A673 (cell line): ENCODE measurements at regions not wholly inside any gene's neighbourhood (a gene's known extent, or its start where the extent isn't known, plus 50 kb on each side); places are given as distances from the start of the nearest gene placed in this dataset.

Experiments
- BruUV-seq: library from RNA; stranded (reverse); fragments of 400-500 nt; replicated peaks from 2 replicates; lab custom pipeline; 2021; lab: Mats Ljungman, UMichigan
- CTCF ChIA-PET: fragments of 300-600 bp; sonication (Branson Sonifier 250); formaldehyde crosslinking; loops from one replicate; lab custom pipeline; 2022; ENCODE audit warnings: antibody characterized with exemption; lab: Charles Lee
- POLR2A ChIA-PET: fragments of 300-600 bp; sonication (Branson Sonifier 250); formaldehyde crosslinking; loops from one replicate; lab custom pipeline; 2022; ENCODE audit warnings: antibody characterized with exemption; ENCODE audit not compliant: low non-redundant PET; lab: Charles Lee
- DNase-seq: peaks from one replicate; pipeline ENCODE4 v3.0.0-alpha.2; 2015; ENCODE audit warnings: low spot score
- H3K27ac ChIP-seq: fragments of 200-600 bp; sonication (generic); 2 replicates; pipeline ENCODE4 v1.5.1; 2016; ENCODE audit warnings: mixed run types, low read depth, mild to moderate bottlenecking, mixed read lengths, antibody characterized with exemption, low read length; ENCODE audit not compliant: poor library complexity, severe bottlenecking
- H3K27me3 ChIP-seq: fragments of 200-600 bp; sonication (generic); replicated peaks from 2 replicates; pipeline ENCODE4 v1.6.1; 2017; ENCODE audit warnings: mixed run types, low read depth, mild to moderate bottlenecking, mixed read lengths, antibody characterized with exemption, low read length; ENCODE audit not compliant: insufficient read depth, poor library complexity
- H3K36me3 ChIP-seq: fragments of 200-600 bp; sonication (generic); 2 replicates; pipeline ENCODE4 v1.6.1; 2016; ENCODE audit warnings: mixed run types, mild to moderate bottlenecking, mixed read lengths, antibody characterized with exemption, low read length; ENCODE audit not compliant: insufficient read depth, poor library complexity, severe bottlenecking
- H3K4me1 ChIP-seq: fragments of 200-600 bp; sonication (generic); 2 replicates; pipeline ENCODE4 v1.6.1; 2017; ENCODE audit warnings: mixed run types, mild to moderate bottlenecking, mixed read lengths, antibody characterized with exemption, low read length; ENCODE audit not compliant: insufficient read depth, poor library complexity, severe bottlenecking
- H3K4me3 ChIP-seq: fragments of 200-600 bp; sonication (generic); 2 replicates; pipeline ENCODE4 v1.5.1; 2016; ENCODE audit warnings: low read depth, mixed run types, mild to moderate bottlenecking, mixed read lengths, low read length; ENCODE audit not compliant: poor library complexity, severe bottlenecking
- H3K9me3 ChIP-seq: fragments of 200-600 bp; sonication (generic); 2 replicates; pipeline ENCODE4 v1.6.1; 2016; ENCODE audit warnings: mixed run types, low read depth, mild to moderate bottlenecking, mixed read lengths, antibody characterized with exemption, low read length; ENCODE audit not compliant: poor library complexity, severe bottlenecking
- CTCF ChIP-seq: fragments of 300-800, 200-600 bp; sonication (generic); conservative IDR thresholded peaks from 2 replicates; pipeline ENCODE4 v1.5.1; 2017; ENCODE audit warnings: low read depth, mild to moderate bottlenecking, antibody characterized with exemption, low read length, moderate library complexity, mixed read lengths
- EZH2 ChIP-seq: fragments of 200-600 bp; sonication (generic); IDR thresholded peaks from 2 replicates; pipeline ENCODE4 v1.6.1; 2017; ENCODE audit warnings: borderline replicate concordance, low read depth, mild to moderate bottlenecking, mixed read lengths, antibody characterized with exemption, low read length; ENCODE audit not compliant: poor library complexity, severe bottlenecking
- intact Hi-C: fragments of 100-400 bp; cut with micrococcal nuclease; formaldehyde crosslinking; loops from one replicate; pipeline ENCODE4 v1.10.0; 2022; ENCODE audit not compliant: unreplicated experiment

- no peak overlapping the region for H3K4me3 ChIP-seq
- H3K27me3 ChIP-seq: no peaks in the 10 kb centered on the region
- intact Hi-C loops: no loop called here
- ChIA-PET CTCF (no interaction called here), POLR2A (no interaction called here)
- H3K27ac ChIP-seq: no peak overlapping the region
- no peaks in the 10 kb centered on the region for H3K4me1 ChIP-seq
- no peaks in the 10 kb centered on the region for H3K9me3 ChIP-seq
- H3K36me3 ChIP-seq: no peaks in the 10 kb centered on the region
- TF ChIP-seq CTCF: no peak
- TF ChIP-seq EZH2: no peak
- BruUV-seq: no TSS peak
- no peak for DNase-seq
Observed at GRCh38 chr17:69734656-69735055, 320.2 kb downstream of the MAP2K6 start.

- BruUV-seq: no TSS peak
- POLR2A ChIA-PET: no interaction called here
Observed at GRCh38 chr17:69735285-69735684, 320.8 kb downstream of the MAP2K6 start.

GRCh38 chr17:69743091-69743490 lies 328.6 kb downstream of the MAP2K6 start:
- no TSS peak for BruUV-seq
- Histone ChIP-seq H3K4me3 (no peak overlapping the region), H3K36me3 (no peaks in the 10 kb centered on the region), H3K27me3 (no peaks in the 10 kb centered on the region), H3K9me3 (no peaks in the 10 kb centered on the region), H3K4me1 (no peaks in the 10 kb centered on the region), H3K27ac (no peak overlapping the region)
- ChIA-PET POLR2A (no interaction called here), CTCF (no interaction called here)
- intact Hi-C loops: no loop called here
- TF ChIP-seq CTCF (no peak), EZH2 (no peak)
- no peak for DNase-seq

More at GRCh38 chr17:69735285-69735684, 320.8 kb downstream of the MAP2K6 start:
- intact Hi-C loops: no loop called here
- H3K9me3 ChIP-seq: no peaks in the 10 kb centered on the region
- H3K4me1 ChIP-seq: no peaks in the 10 kb centered on the region
- no peaks in the 10 kb centered on the region for H3K36me3 ChIP-seq
- no peak overlapping the region for H3K4me3 ChIP-seq
- CTCF ChIA-PET: no interaction called here
- no peak for DNase-seq
- TF ChIP-seq EZH2 (no peak), CTCF (no peak)
- H3K27me3 ChIP-seq: no peaks in the 10 kb centered on the region
- H3K27ac ChIP-seq: no peak overlapping the region
